Progenitor cell of endocrine pancreas (in vitro differentiated cells): ENCODE measurements at regions not wholly inside any gene's neighbourhood (a gene's known extent, or its start where the extent isn't known, plus 50 kb on each side); places are given as distances from the start of the nearest gene placed in this dataset.

Source experiments
- DNase-seq: peaks from one replicate; pipeline ENCODE4 v3.0.0; 2021; ENCODE audit warnings: low spot score; ENCODE audit not compliant: unreplicated experiment
- H3K27ac Mint-ChIP-seq: 2 replicates; pipeline ENCODE4 v1.8.0; 2021; ENCODE audit warnings: mild to moderate bottlenecking, moderate library complexity, mixed read lengths
- H3K27me3 Mint-ChIP-seq: 2 replicates; pipeline ENCODE4 v1.8.0; 2021; ENCODE audit warnings: mixed read lengths
- H3K36me3 Mint-ChIP-seq: 2 replicates; pipeline ENCODE4 v1.8.0; 2022; ENCODE audit warnings: mixed read lengths; ENCODE audit not compliant: insufficient read depth
- H3K4me1 Mint-ChIP-seq: 2 replicates; pipeline ENCODE4 v1.8.0; 2021; ENCODE audit warnings: low read depth, mixed read lengths
- H3K4me3 Mint-ChIP-seq: 2 replicates; pipeline ENCODE4 v1.8.0; 2021; ENCODE audit warnings: low read depth, mild to moderate bottlenecking, moderate library complexity, mixed read lengths
- H3K9me3 Mint-ChIP-seq: 2 replicates; pipeline ENCODE4 v1.8.0; 2021; ENCODE audit warnings: low read depth, mixed read lengths
- CTCF ChIP-seq: fragments of 200-600 bp; sonication (generic); IDR thresholded peaks from one replicate; pipeline ENCODE4 v1.5.0; 2021; ENCODE audit warnings: antibody characterized with exemption, mild to moderate bottlenecking; ENCODE audit not compliant: unreplicated experiment

- no peak for DNase-seq
- Mint-ChIP-seq H3K4me1 (peaks cover 5% of the 10 kb centered on the region), H3K27ac (no peak overlapping the region), H3K27me3 (peaks cover 30% of the 10 kb centered on the region), H3K36me3 (no peaks in the 10 kb centered on the region), H3K9me3 (no peaks in the 10 kb centered on the region), H3K4me3 (no peak overlapping the region)
- TF ChIP-seq CTCF: no peak
Measured at GRCh38 chr2:20917719-20918572, 95.0 kb upstream of the LDAH start.

GRCh38 chr2:20917287-20917660, 94.4 kb upstream of the LDAH start:
- peaks cover 5% of the 10 kb centered on the region for H3K4me1 Mint-ChIP-seq
- no peak for TF ChIP-seq CTCF
- peaks cover 29% of the 10 kb centered on the region for H3K27me3 Mint-ChIP-seq
- H3K36me3 Mint-ChIP-seq: no peaks in the 10 kb centered on the region
- no peak overlapping the region for H3K4me3 Mint-ChIP-seq
- H3K9me3 Mint-ChIP-seq: no peaks in the 10 kb centered on the region
- no peak for DNase-seq
- H3K27ac Mint-ChIP-seq: no peak overlapping the region

GRCh38 chr2:20916604-20917286, 93.8 kb upstream of the LDAH start:
- TF ChIP-seq CTCF: peak; percentile 47
- peaks cover 27% of the 10 kb centered on the region for H3K27me3 Mint-ChIP-seq
- peaks cover 5% of the 10 kb centered on the region for H3K4me1 Mint-ChIP-seq
- no peaks in the 10 kb centered on the region for H3K36me3 Mint-ChIP-seq
- DNase-seq: no peak
- no peaks in the 10 kb centered on the region for H3K9me3 Mint-ChIP-seq
- peak overlapping the region; percentile 14 for H3K27ac Mint-ChIP-seq
- no peak overlapping the region for H3K4me3 Mint-ChIP-seq

- peaks cover 26% of the 10 kb centered on the region for H3K27me3 Mint-ChIP-seq
- H3K27ac Mint-ChIP-seq: no peak overlapping the region
- DNase-seq: no peak
- H3K36me3 Mint-ChIP-seq: no peaks in the 10 kb centered on the region
- H3K9me3 Mint-ChIP-seq: no peaks in the 10 kb centered on the region
- no peak overlapping the region for H3K4me3 Mint-ChIP-seq
- peaks cover 5% of the 10 kb centered on the region for H3K4me1 Mint-ChIP-seq
- TF ChIP-seq CTCF: no peak
Measured at GRCh38 chr2:20915271-20915670, 92.4 kb upstream of the LDAH start.

- H3K27ac Mint-ChIP-seq: no peak overlapping the region
- H3K4me3 Mint-ChIP-seq: no peak overlapping the region
- peaks cover 5% of the 10 kb centered on the region for H3K4me1 Mint-ChIP-seq
- peaks cover 26% of the 10 kb centered on the region for H3K27me3 Mint-ChIP-seq
- no peak for TF ChIP-seq CTCF
- H3K36me3 Mint-ChIP-seq: no peaks in the 10 kb centered on the region
- no peak for DNase-seq
- H3K9me3 Mint-ChIP-seq: peaks cover 3% of the 10 kb centered on the region
Measured at GRCh38 chr2:20914771-20915170, 91.9 kb upstream of the LDAH start.
